ENCODE measurements at regions not wholly inside any gene's neighbourhood (a gene's known extent, or its start where the extent isn't known, plus 50 kb on each side); places are given as distances from the start of the nearest gene placed in this dataset.

DNA sequence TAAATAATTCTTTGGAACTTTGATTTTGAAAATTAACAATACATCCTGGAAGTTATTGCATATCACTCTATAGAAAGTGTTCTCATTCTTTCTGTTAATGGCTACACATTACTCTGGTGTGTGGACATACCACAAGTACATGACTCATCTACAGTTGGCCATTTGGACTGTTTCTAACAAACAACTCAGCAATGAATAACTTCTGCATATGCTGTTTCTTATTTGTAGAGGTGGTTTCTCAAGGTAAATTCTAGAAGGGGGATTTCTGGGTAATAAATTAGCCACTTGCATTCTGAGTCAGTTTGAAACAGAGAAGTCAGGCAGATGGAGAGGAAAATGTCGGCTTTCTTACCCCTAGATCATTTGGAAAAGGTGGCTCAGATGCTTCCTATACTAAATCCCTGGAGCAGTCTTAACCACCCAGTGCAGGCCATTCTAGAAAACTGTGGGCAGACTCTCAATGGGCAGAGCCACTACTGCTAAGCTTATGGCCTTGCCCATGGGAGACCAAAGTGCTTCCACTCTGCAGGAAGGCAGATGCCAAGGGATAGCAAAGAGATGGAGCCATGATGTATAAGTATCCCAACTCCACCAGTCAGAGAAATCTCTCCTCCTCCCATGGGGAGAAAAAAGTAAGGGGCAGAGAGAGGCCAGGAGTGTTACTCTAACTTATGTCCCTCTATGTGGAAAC, 194.0 kb upstream of the PLPP4 start (continued):
- TF ChIP-seq, protein P1, sequence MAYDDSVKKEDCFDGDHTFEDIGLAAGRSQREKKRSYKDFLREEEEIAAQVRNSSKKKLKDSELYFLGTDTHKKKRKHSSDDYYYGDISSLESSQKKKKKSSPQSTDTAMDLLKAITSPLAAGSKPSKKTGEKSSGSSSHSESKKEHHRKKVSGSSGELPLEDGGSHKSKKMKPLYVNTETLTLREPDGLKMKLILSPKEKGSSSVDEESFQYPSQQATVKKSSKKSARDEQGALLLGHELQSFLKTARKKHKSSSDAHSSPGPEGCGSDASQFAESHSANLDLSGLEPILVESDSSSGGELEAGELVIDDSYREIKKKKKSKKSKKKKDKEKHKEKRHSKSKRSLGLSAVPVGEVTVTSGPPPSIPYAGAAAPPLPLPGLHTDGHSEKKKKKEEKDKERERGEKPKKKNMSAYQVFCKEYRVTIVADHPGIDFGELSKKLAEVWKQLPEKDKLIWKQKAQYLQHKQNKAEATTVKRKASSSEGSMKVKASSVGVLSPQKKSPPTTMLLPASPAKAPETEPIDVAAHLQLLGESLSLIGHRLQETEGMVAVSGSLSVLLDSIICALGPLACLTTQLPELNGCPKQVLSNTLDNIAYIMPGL (CRISPR knock-in tag; IDR thresholded peaks at IDR 0.05): no peak
- TF ChIP-seq SMARCE1 (IDR thresholded peaks at IDR 0.05) (no peak), ZBTB8A (IDR thresholded peaks at IDR 0.05; ENCODE audit: partially characterized antibody) (no peak), BRD9 (IDR thresholded peaks at IDR 0.05; ENCODE audit: low read depth, partially characterized antibody) (no peak)
- TF ChIP-seq, protein P2, sequence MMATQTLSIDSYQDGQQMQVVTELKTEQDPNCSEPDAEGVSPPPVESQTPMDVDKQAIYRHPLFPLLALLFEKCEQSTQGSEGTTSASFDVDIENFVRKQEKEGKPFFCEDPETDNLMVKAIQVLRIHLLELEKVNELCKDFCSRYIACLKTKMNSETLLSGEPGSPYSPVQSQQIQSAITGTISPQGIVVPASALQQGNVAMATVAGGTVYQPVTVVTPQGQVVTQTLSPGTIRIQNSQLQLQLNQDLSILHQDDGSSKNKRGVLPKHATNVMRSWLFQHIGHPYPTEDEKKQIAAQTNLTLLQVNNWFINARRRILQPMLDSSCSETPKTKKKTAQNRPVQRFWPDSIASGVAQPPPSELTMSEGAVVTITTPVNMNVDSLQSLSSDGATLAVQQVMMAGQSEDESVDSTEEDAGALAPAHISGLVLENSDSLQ (IDR thresholded peaks at IDR 0.05): no peak

DNA sequence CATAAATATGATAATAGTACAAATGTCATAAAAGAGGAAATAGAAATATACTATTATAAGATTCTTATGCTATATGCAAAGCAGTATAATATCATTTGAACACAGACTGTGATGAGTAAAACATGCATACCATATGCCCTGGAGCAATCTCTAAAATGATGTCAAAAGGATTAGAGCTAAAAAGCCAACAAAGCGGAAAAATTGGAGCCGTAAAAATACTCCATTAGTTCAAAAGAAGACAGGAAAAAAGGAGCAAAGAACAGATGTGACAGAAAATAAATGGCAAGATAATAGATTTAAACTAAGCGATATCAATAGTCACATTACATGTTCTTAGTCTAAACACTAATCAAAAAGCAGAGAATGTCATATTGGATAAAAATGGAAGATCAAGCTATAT, 191.0 kb upstream of the PLPP4 start:
- Histone ChIP-seq H3K9ac (ENCODE audit: insufficient read depth in 1 of 2, low read depth in 2 of 2, low read length in 2 of 2) (no peak overlapping the region), H3K4me2 (ENCODE audit: insufficient read depth, low read length) (no peak overlapping the region), H3K27me3 (ENCODE audit: control insufficient read depth in 2 of 2, insufficient read depth in 2 of 2, low read length in 2 of 2) (no peaks in the 10 kb centered on the region), H3K9me3 (replicated peaks; ENCODE audit: control insufficient read depth, insufficient read depth, low read depth, low read length) (no peaks in the 10 kb centered on the region), H3K27ac (ENCODE audit: extremely low read depth, low read depth, low read length) (no peak overlapping the region), H3K79me2 (ENCODE audit: control insufficient read depth, insufficient read depth, low read length) (no peaks in the 10 kb centered on the region), H3K4me3 (no peak overlapping the region), H3K9me1 (ENCODE audit: control insufficient read depth, insufficient read depth, low read length) (no peaks in the 10 kb centered on the region), H2AFZ (ENCODE audit: low read depth, low read length) (no peak overlapping the region), H4K20me1 (replicated peaks; ENCODE audit: control insufficient read depth, insufficient read depth, low read length) (no peaks in the 10 kb centered on the region), H3K4me1 (replicated peaks in 1 of 2; ENCODE audit: control insufficient read depth in 2 of 2, insufficient read depth in 2 of 2, low read length in 2 of 2) (no peaks in the 10 kb centered on the region), H3K36me3 (ENCODE audit: control insufficient read depth, insufficient read depth, low read length) (no peaks in the 10 kb centered on the region)
- CTCF ChIA-PET (ENCODE audit: low intra/inter-chr PET ratio): no interaction called here
- ATAC-seq: no peak
- in situ Hi-C loops (cut with MboI) (no loop called here), intact Hi-C loops (cut with micrococcal nuclease) (no loop called here)
- no peak for FAIRE-seq
- no peak for DNase-seq (ENCODE audit: extremely low read depth in 1 of 4, low spot score in 3 of 4)
- POLR2A ChIA-PET: no interaction called here
- BruUV-seq (replicated peaks): no TSS peak
- 0% methylated on average over 3 of the region's 3 CpGs for WGBS (ENCODE audit: insufficient coverage, low coverage, missing lambda C conversion rate)
- TF ChIP-seq ZKSCAN1 (IDR thresholded peaks at IDR 0.05; ENCODE audit: low read depth, low read length) (no peak), FOSL1 (tag; conservative IDR thresholded peaks at IDR 0.05) (no peak), ARHGAP35 (IDR thresholded peaks at IDR 0.05; ENCODE audit: partially characterized antibody) (no peak), L3MBTL2 (IDR thresholded peaks at IDR 0.05) (no peak), ZNF583 (CRISPR knock-in tag; IDR thresholded peaks at IDR 0.05) (no peak), PHB2 (IDR thresholded peaks at IDR 0.05; ENCODE audit: low read depth) (no peak)
- TF ChIP-seq, protein P3, sequence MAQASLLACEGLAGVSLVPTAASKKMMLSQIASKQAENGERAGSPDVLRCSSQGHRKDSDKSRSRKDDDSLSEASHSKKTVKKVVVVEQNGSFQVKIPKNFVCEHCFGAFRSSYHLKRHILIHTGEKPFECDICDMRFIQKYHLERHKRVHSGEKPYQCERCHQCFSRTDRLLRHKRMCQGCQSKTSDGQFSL (CRISPR knock-in tag; IDR thresholded peaks at IDR 0.05): no peak
- TF ChIP-seq, protein P3 (tag; IDR thresholded peaks at IDR 0.05): no peak
- TF ChIP-seq, protein P4, sequence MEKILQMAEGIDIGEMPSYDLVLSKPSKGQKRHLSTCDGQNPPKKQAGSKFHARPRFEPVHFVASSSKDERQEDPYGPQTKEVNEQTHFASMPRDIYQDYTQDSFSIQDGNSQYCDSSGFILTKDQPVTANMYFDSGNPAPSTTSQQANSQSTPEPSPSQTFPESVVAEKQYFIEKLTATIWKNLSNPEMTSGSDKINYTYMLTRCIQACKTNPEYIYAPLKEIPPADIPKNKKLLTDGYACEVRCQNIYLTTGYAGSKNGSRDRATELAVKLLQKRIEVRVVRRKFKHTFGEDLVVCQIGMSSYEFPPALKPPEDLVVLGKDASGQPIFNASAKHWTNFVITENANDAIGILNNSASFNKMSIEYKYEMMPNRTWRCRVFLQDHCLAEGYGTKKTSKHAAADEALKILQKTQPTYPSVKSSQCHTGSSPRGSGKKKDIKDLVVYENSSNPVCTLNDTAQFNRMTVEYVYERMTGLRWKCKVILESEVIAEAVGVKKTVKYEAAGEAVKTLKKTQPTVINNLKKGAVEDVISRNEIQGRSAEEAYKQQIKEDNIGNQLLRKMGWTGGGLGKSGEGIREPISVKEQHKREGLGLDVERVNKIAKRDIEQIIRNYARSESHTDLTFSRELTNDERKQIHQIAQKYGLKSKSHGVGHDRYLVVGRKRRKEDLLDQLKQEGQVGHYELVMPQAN (IDR thresholded peaks at IDR 0.05; ENCODE audit: borderline replicate concordance): no peak
